ENCODE measurements at regions not wholly inside any gene's neighbourhood (a gene's known extent, or its start where the extent isn't known, plus 50 kb on each side); places are given as distances from the start of the nearest gene placed in this dataset.
"Not testable (repeated sequence)": the region's sequence is repeated elsewhere in the genome, so short reads cannot be mapped to it uniquely, and the experiment has no call there.

DNA sequence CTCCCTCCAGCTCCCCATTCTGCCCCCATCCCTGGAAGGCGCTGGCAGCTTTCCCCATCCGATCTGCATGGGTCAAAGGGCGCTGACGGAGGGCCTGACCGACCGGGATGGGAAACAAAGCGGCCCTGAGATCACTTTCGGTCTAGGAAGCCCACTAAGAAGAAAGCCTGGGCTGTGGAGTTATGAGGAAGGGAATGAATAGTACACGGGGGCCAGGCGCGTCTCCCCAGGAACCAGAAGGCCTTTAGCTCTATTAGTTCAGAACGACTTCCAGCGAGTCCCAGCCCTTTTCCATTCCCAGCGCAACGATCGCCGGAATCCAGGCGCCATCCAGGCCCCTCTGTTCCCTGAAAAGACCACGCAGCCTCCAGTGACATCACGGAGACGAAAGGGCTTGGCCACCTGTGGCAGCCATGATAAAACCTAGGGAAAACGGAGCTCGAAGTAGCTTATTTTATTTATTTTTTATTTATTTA, 70.1 kb upstream of the CCDC180 start:
- H2AFZ ChIP-seq (ENCODE audit: low read length) = no peak overlapping the region
- no peak overlapping the region for H2BK20ac ChIP-seq (ENCODE audit: low read depth, low read length, poor library complexity, severe bottlenecking)
- H3K18ac ChIP-seq (ENCODE audit: insufficient read length, low read depth, low read length) = peak overlapping the region; percentile 10
- TF ChIP-seq, protein P1, sequence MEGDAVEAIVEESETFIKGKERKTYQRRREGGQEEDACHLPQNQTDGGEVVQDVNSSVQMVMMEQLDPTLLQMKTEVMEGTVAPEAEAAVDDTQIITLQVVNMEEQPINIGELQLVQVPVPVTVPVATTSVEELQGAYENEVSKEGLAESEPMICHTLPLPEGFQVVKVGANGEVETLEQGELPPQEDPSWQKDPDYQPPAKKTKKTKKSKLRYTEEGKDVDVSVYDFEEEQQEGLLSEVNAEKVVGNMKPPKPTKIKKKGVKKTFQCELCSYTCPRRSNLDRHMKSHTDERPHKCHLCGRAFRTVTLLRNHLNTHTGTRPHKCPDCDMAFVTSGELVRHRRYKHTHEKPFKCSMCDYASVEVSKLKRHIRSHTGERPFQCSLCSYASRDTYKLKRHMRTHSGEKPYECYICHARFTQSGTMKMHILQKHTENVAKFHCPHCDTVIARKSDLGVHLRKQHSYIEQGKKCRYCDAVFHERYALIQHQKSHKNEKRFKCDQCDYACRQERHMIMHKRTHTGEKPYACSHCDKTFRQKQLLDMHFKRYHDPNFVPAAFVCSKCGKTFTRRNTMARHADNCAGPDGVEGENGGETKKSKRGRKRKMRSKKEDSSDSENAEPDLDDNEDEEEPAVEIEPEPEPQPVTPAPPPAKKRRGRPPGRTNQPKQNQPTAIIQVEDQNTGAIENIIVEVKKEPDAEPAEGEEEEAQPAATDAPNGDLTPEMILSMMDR (conservative IDR thresholded peaks at IDR 0.05) = no peak
- no peaks in the 10 kb centered on the region for H4K20me1 ChIP-seq (ENCODE audit: control insufficient read depth, insufficient read depth, insufficient read length)
- no peak overlapping the region for H3K27ac ChIP-seq (ENCODE audit: insufficient read length, low read depth, low read length)
- peaks cover 6% of the 10 kb centered on the region; the same call in 1 of the 2 replicates for H3K79me2 ChIP-seq (ENCODE audit: insufficient read depth, low read length)
- no peak overlapping the region for H4K8ac ChIP-seq (replicated peaks; ENCODE audit: insufficient read length, low read depth, low read length)
- H3K4me2 ChIP-seq (ENCODE audit: insufficient read depth, insufficient read length, low read length) = peak overlapping the region; percentile 69
- H3K14ac ChIP-seq (ENCODE audit: insufficient read depth, low read length) = peak overlapping the region; percentile 70
- Mint-ChIP-seq H3K27ac (peak overlapping the region; percentile 98 to 99 (median 99)), H3K36me3 (ENCODE audit: insufficient read depth in 1 of 3, low read depth in 3 of 3) (peaks cover 31 to 38% (median 36%) of the 10 kb centered on the region in 3 experiments), H3K9me3 (peaks cover 14% of the 10 kb centered on the region in 2 experiments), H3K4me1 (peaks cover 37 to 43% of the 10 kb centered on the region in 2 experiments), H3K27me3 (ENCODE audit: low read depth) (no peaks in the 10 kb centered on the region), H3K4me3 (peak overlapping the region; percentile 97 to 98)
- H4K91ac ChIP-seq (ENCODE audit: insufficient read length, low read depth, low read length) = no peak overlapping the region
- H2BK5ac ChIP-seq (ENCODE audit: insufficient read length, low read length) = no peak overlapping the region
- H3K23me2 ChIP-seq (ENCODE audit: insufficient read length, low read depth, low read length, poor library complexity, severe bottlenecking) = peaks cover 7% of the 10 kb centered on the region
- H3K9ac ChIP-seq (ENCODE audit: extremely low read depth, insufficient read length, low read length) = peak overlapping the region; percentile 64
- no peaks in the 10 kb centered on the region; the same call in 1 of the 2 replicates for H3K4me1 ChIP-seq (ENCODE audit: insufficient read depth, low read length)
- H2BK12ac ChIP-seq (ENCODE audit: insufficient read length, low read depth, low read length) = no peak overlapping the region
- no peak overlapping the region for H2BK120ac ChIP-seq (ENCODE audit: low read depth, low read length, poor library complexity, severe bottlenecking)
- peak; percentile 37 for DNase-seq
- H3T11ph ChIP-seq (ENCODE audit: low read length) = no peak overlapping the region
- no peak overlapping the region for H3K23ac ChIP-seq (ENCODE audit: insufficient read length, low read depth, low read length)
- no peak overlapping the region for H4K5ac ChIP-seq (ENCODE audit: insufficient read length, low read depth, low read length)
- WGBS (ENCODE audit: extremely low coverage, insufficient read length, low lambda C conversion rate) = no CpG with 5 or more reads among the region's 23 CpGs
- H3K27me3 ChIP-seq (ENCODE audit: insufficient read depth, low read length) = no peaks in the 10 kb centered on the region
- no peaks in the 10 kb centered on the region for H3K9me3 ChIP-seq (ENCODE audit: control insufficient read depth, low read depth, low read length)
- H2AK5ac ChIP-seq (ENCODE audit: insufficient read length, low read length) = no peak overlapping the region
- H3K56ac ChIP-seq (ENCODE audit: insufficient read length, low read depth, low read length) = no peak overlapping the region
- H3K4ac ChIP-seq (ENCODE audit: low read depth, low read length) = no peak overlapping the region; the same call in 1 of the 2 replicates
- H2BK15ac ChIP-seq (ENCODE audit: low read depth, low read length) = no peak overlapping the region
- no peaks in the 10 kb centered on the region for H3K79me1 ChIP-seq (ENCODE audit: insufficient read depth, low read depth, low read length, poor library complexity, severe bottlenecking)

DNA sequence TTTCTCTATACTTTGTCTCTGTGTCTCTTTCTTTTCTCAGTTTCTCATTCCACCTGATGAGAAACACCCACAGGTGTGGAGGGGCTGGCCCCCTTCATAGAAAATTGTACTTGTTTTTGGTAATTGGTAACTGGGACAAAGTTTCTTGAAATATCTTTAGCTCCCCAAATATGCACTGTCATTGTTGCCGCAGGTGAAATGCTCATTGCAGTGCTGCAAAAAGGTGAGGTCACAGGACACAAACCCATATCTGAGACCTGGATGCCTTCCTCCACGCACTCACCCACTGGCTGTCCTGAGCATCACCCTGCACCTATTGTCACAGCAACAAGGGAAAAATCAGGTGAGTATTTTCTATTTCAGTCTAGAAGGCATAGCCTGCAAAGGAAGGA, 74.5 kb upstream of the CCDC180 start:
- H4K5ac ChIP-seq (ENCODE audit: insufficient read length, low read depth, low read length); H2BK5ac ChIP-seq (ENCODE audit: insufficient read length, low read length); H3K27ac ChIP-seq (ENCODE audit: insufficient read length, low read depth, low read length); H3T11ph ChIP-seq (ENCODE audit: low read length); H2AFZ ChIP-seq (ENCODE audit: low read length); DNase-seq; H3K79me2 ChIP-seq (ENCODE audit: insufficient read depth, low read length); H4K20me1 ChIP-seq (ENCODE audit: control insufficient read depth, insufficient read depth, insufficient read length); H3K27me3 ChIP-seq (ENCODE audit: insufficient read depth, low read length); H4K91ac ChIP-seq (ENCODE audit: insufficient read length, low read depth, low read length); H3K27me3 Mint-ChIP-seq (ENCODE audit: low read depth); H3K9me3 ChIP-seq (ENCODE audit: control insufficient read depth, low read depth, low read length); H3K56ac ChIP-seq (ENCODE audit: insufficient read length, low read depth, low read length); H3K4me1 ChIP-seq (ENCODE audit: insufficient read depth, low read length); H2BK20ac ChIP-seq (ENCODE audit: low read depth, low read length, poor library complexity, severe bottlenecking); H2BK12ac ChIP-seq (ENCODE audit: insufficient read length, low read depth, low read length); H3K18ac ChIP-seq (ENCODE audit: insufficient read length, low read depth, low read length); H3K23me2 ChIP-seq (ENCODE audit: insufficient read length, low read depth, low read length, poor library complexity, severe bottlenecking); H3K23ac ChIP-seq (ENCODE audit: insufficient read length, low read depth, low read length); H2AK5ac ChIP-seq (ENCODE audit: insufficient read length, low read length); H4K8ac ChIP-seq (replicated peaks; ENCODE audit: insufficient read length, low read depth, low read length); H2BK120ac ChIP-seq (ENCODE audit: low read depth, low read length, poor library complexity, severe bottlenecking); H2BK15ac ChIP-seq (ENCODE audit: low read depth, low read length); H3K9ac ChIP-seq (ENCODE audit: extremely low read depth, insufficient read length, low read length); H3K4ac ChIP-seq (ENCODE audit: low read depth, low read length); H3K79me1 ChIP-seq (ENCODE audit: insufficient read depth, low read depth, low read length, poor library complexity, severe bottlenecking); H3K4me2 ChIP-seq (ENCODE audit: insufficient read depth, insufficient read length, low read length); H3K14ac ChIP-seq (ENCODE audit: insufficient read depth, low read length): not testable (repeated sequence)
- H3K9me3 Mint-ChIP-seq = peaks cover 18% of the 10 kb centered on the region in 2 experiments
- WGBS (ENCODE audit: extremely low coverage, insufficient read length, low lambda C conversion rate) = no CpG with 5 or more reads among the region's 2 CpGs
- H3K4me1 Mint-ChIP-seq = peaks cover 32 to 38% of the 10 kb centered on the region in 2 experiments
- H3K36me3 Mint-ChIP-seq (ENCODE audit: insufficient read depth in 1 of 3, low read depth in 3 of 3) = peaks cover 36 to 44% (median 42%) of the 10 kb centered on the region in 3 experiments
- peak overlapping the region in 1 of 2 experiments; percentile 65; a peak in 1 of 5 replicates for H3K4me3 Mint-ChIP-seq
- H3K27ac Mint-ChIP-seq = peak overlapping the region in 2 of 3 experiments; percentile 81 to 94; a peak in 5 of 7 replicates

Measured in H9 (cell line).